ENCODE measurements at regions not wholly inside any gene's neighbourhood (a gene's known extent, or its start where the extent isn't known, plus 50 kb on each side); places are given as distances from the start of the nearest gene placed in this dataset.
"Not testable (repeated sequence)": the region's sequence is repeated elsewhere in the genome, so short reads cannot be mapped to it uniquely, and the experiment has no call there.

DNA sequence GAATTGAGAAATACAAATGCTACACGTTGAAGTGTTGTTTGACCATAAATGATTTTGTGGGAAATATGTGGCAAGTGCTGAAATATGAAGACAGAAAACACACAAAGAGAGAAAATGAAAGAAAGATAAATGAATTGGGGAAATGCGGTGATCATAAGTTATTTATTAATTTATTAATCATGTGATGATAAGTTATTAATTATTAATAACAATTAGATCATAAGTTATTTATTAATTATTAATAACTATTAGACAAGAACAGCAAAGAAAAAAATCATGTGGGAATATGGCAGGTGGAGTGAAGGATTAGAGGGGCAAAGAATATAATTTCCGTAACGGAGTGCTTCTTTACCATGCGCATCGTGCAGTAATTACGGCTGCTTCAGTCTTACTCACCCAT lies 126.6 kb downstream of the OR4F15 start:
- TF ChIP-seq CTCF (IDR thresholded peaks at IDR 0.05); POLR2A (IDR thresholded peaks at IDR 0.05); POLR2AphosphoS5 (IDR thresholded peaks at IDR 0.05; ENCODE audit: insufficient read depth in 1 of 2, low read depth in 1 of 2): not testable (repeated sequence)

All from vagina (tissue), 2 donors.